B cell (primary cell): ENCODE measurements at regions not wholly inside any gene's neighbourhood (a gene's known extent, or its start where the extent isn't known, plus 50 kb on each side); places are given as distances from the start of the nearest gene placed in this dataset.

Source experiments
- ATAC-seq: fragments of 200-7000 bp; cut with Tn5 transposase; one replicate; pipeline ENCODE4 v1.10.0; 2021; ENCODE audit warnings: low read depth, mild to moderate bottlenecking, moderate number of reproducible peaks, moderate library complexity
- CTCF ChIA-PET: fragments of 350-600 bp; sonication (Branson Sonifier 250); formaldehyde crosslinking; loops from one replicate; lab custom pipeline; 2021; ENCODE audit warnings: antibody characterized with exemption, inconsistent platforms; lab: Charles Lee
- POLR2A ChIA-PET: fragments of 350-600 bp; sonication (Branson Sonifier 250); formaldehyde crosslinking; loops from one replicate; lab custom pipeline; 2021; ENCODE audit warnings: antibody characterized with exemption; lab: Charles Lee
- DNase-seq: peaks from one replicate; pipeline ENCODE4 v3.0.0; 2013
- H2AFZ ChIP-seq: 2 replicates; pipeline ENCODE4 v1.6.1; 2012; ENCODE audit warnings: mild to moderate bottlenecking, low read depth, low read length; ENCODE audit not compliant: insufficient read depth, poor library complexity, severe bottlenecking
- H3K27ac ChIP-seq, 2 donors: 1 replicate in 1 of 2; 2 replicates in 1 of 2; pipeline ENCODE4 v1.5.1; 2012 to 2013; ENCODE audit warnings: low read length in 2 of 2, mild to moderate bottlenecking in 2 of 2, moderate library complexity in 1 of 2
- H3K27me3 ChIP-seq, 4 experiments: fragments of 200-600 bp in 1 of 4; sonication (generic) in 1 of 4; replicated peaks in 1 of 4; 1 replicate in 2 of 4; 2 replicates in 2 of 4; pipeline versions ENCODE4 v1.6.1 to v1.7.0; 2013 to 2016; ENCODE audit warnings: low read length in 3 of 4, mild to moderate bottlenecking in 2 of 4, mixed read lengths in 1 of 4, moderate library complexity in 1 of 4; ENCODE audit not compliant: insufficient read depth in 4 of 4, control insufficient read depth in 3 of 4; ENCODE audit errors: control extremely low read depth in 1 of 4
- H3K36me3 ChIP-seq, 2 experiments: replicated peaks in 1 of 2; 1 replicate in 1 of 2; 2 replicates in 1 of 2; pipeline versions ENCODE4 v1.6.1 to v1.7.1; 2013; ENCODE audit warnings: low read length in 1 of 2; ENCODE audit not compliant: insufficient read depth in 2 of 2, control insufficient read depth in 1 of 2; ENCODE audit errors: control extremely low read depth in 1 of 2, extremely low read depth in 1 of 2
- H3K4me1 ChIP-seq, 2 donors: fragments of 200-600 bp in 1 of 2; sonication (generic) in 1 of 2; 1 replicate in 1 of 2; 2 replicates in 1 of 2; pipeline versions ENCODE4 v1.5.1 to v1.6.1; 2013 to 2017; ENCODE audit warnings: low read length in 2 of 2; ENCODE audit not compliant: control insufficient read depth in 2 of 2, insufficient read depth in 2 of 2
- H3K4me2 ChIP-seq: replicated peaks from 2 replicates; pipeline ENCODE3; 2012; ENCODE audit warnings: mild to moderate bottlenecking, low read depth, low read length; ENCODE audit not compliant: poor library complexity, severe bottlenecking
- H3K4me3 ChIP-seq, 5 experiments: fragments of 200-600 bp in 1 of 5; sonication (generic) in 1 of 5; 1 replicate in 3 of 5; 2 replicates in 2 of 5; pipeline versions ENCODE4 v1.5.1 to v1.7.0; 2011 to 2016; ENCODE audit warnings: low read length in 4 of 5, mild to moderate bottlenecking in 4 of 5, low read depth in 2 of 5, control low read depth in 1 of 5, moderate library complexity in 1 of 5; ENCODE audit not compliant: insufficient read depth in 1 of 5; ENCODE audit errors: control extremely low read depth in 1 of 5, extremely low read depth in 1 of 5
- H3K79me2 ChIP-seq: fragments of 200-600 bp; sonication (generic); one replicate; pipeline ENCODE4 v1.6.0; 2016; ENCODE audit warnings: low read length; ENCODE audit not compliant: control insufficient read depth, insufficient read depth
- H3K9ac ChIP-seq: fragments of 200-600 bp; sonication (generic); 2 replicates; pipeline ENCODE4 v1.6.1; 2017; ENCODE audit warnings: mild to moderate bottlenecking, low read length, moderate library complexity
- H3K9me3 ChIP-seq, 3 donors: one replicate each; pipeline versions ENCODE4 v1.6.1 to v1.7.1; 2013; ENCODE audit warnings: low read length in 2 of 3; ENCODE audit not compliant: control insufficient read depth in 2 of 3, insufficient read depth in 1 of 3; ENCODE audit errors: control extremely low read depth in 1 of 3
- H4K20me1 ChIP-seq: 2 replicates; pipeline ENCODE4 v1.6.0; 2012; ENCODE audit warnings: mild to moderate bottlenecking, low read length; ENCODE audit not compliant: insufficient read depth, control insufficient read depth, poor library complexity, severe bottlenecking
- H3K27ac Mint-ChIP-seq: one replicate; pipeline ENCODE4 v1.8.0; 2021; ENCODE audit warnings: mixed read lengths
- H3K27me3 Mint-ChIP-seq: one replicate; pipeline ENCODE4 v1.8.0; 2021; ENCODE audit warnings: mixed read lengths
- H3K4me1 Mint-ChIP-seq: one replicate; pipeline ENCODE4 v1.8.0; 2021; ENCODE audit warnings: mixed read lengths
- H3K4me3 Mint-ChIP-seq: one replicate; pipeline ENCODE4 v1.8.0; 2021; ENCODE audit warnings: mixed read lengths
- H3K9me3 Mint-ChIP-seq: one replicate; pipeline ENCODE4 v1.8.0; 2022; ENCODE audit warnings: mixed read lengths; ENCODE audit not compliant: insufficient read depth
- EZH2 ChIP-seq: IDR thresholded peaks from 2 replicates; pipeline ENCODE4 v1.6.1; 2012; ENCODE audit warnings: borderline replicate concordance, low read depth, mild to moderate bottlenecking, moderate library complexity, low read length; ENCODE audit not compliant: insufficient read depth, poor library complexity, severe bottlenecking
- WGBS: methylation state at CpG from one replicate; pipeline ENCODE4 v1.1.5; 2013; ENCODE audit warnings: missing lambda C conversion rate; ENCODE audit not compliant: insufficient coverage; 5-methylcytosine and 5-hydroxymethylcytosine counted together
- intact Hi-C: fragments of 100-400 bp; cut with micrococcal nuclease; formaldehyde crosslinking; loops from one replicate; pipeline ENCODE4 v1.10.0; 2022
- TF ChIP-seq, protein P1 (sequence below): fragments of 200-600 bp; IDR thresholded peaks from one replicate; pipeline ENCODE4 v1.8.0; 2022; ENCODE audit warnings: antibody characterized with exemption, mild to moderate bottlenecking

DNA sequence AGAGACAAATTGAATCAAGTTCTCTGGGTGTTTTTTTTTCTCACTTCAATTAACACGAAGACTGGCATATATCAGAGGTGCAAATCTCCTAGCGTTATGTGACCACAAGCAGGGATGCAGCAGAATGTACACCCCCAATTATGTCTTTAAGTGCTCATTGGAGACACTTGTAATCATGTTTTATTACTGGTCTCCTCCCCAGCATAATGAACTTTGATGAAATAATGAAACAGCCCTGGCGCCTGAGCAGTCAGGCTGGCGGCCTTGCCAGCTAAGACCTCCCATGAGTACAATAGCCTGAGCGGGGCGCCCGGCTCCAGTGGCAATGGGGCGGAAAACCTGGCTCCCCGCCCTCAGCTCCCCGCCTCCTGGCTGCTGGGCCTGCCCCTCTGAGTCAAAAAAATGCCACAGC is 209.4 kb upstream of the MSX2 start:
- intact Hi-C loops, result no loop called here
- no peak overlapping the region for H2AFZ ChIP-seq
- WGBS, result 92% methylated on average over 8 of the region's 10 CpGs

GRCh38 chr5:174516741-174517140 is 207.6 kb upstream of the MSX2 start:
- Mint-ChIP-seq H3K9me3 (peaks cover 6% of the 10 kb centered on the region), H3K4me3 (no peak overlapping the region), H3K27ac (no peak overlapping the region), H3K27me3 (no peaks in the 10 kb centered on the region), H3K4me1 (no peaks in the 10 kb centered on the region)
- TF ChIP-seq EZH2, result no peak
- TF ChIP-seq, protein P1, sequence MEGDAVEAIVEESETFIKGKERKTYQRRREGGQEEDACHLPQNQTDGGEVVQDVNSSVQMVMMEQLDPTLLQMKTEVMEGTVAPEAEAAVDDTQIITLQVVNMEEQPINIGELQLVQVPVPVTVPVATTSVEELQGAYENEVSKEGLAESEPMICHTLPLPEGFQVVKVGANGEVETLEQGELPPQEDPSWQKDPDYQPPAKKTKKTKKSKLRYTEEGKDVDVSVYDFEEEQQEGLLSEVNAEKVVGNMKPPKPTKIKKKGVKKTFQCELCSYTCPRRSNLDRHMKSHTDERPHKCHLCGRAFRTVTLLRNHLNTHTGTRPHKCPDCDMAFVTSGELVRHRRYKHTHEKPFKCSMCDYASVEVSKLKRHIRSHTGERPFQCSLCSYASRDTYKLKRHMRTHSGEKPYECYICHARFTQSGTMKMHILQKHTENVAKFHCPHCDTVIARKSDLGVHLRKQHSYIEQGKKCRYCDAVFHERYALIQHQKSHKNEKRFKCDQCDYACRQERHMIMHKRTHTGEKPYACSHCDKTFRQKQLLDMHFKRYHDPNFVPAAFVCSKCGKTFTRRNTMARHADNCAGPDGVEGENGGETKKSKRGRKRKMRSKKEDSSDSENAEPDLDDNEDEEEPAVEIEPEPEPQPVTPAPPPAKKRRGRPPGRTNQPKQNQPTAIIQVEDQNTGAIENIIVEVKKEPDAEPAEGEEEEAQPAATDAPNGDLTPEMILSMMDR, result no peak
- ChIA-PET CTCF (no interaction called here), POLR2A (no interaction called here)
- no peak for DNase-seq
- Histone ChIP-seq H3K4me2 (no peak overlapping the region), H3K27me3 (no peaks in the 10 kb centered on the region), H3K36me3 (no peaks in the 10 kb centered on the region), H2AFZ (no peak overlapping the region), H4K20me1 (no peaks in the 10 kb centered on the region), H3K4me1 (no peaks in the 10 kb centered on the region), H3K79me2 (no peaks in the 10 kb centered on the region), H3K9ac (no peak overlapping the region), H3K4me3 (no peak overlapping the region), H3K27ac (no peak overlapping the region), H3K9me3 (peaks cover 0 to 16% (median 0%) of the 10 kb centered on the region in 3 donors)
- no peak for ATAC-seq
- WGBS, result no CpG with 5 or more reads among the region's 1 CpG
- intact Hi-C loops, result no loop called here

More for the DNA sequence above, 209.4 kb upstream of the MSX2 start:
- ChIA-PET CTCF (no interaction called here), POLR2A (no interaction called here)
- no peak overlapping the region for H3K4me2 ChIP-seq
- no peak overlapping the region for H3K4me3 Mint-ChIP-seq
- no peaks in the 10 kb centered on the region for H3K79me2 ChIP-seq
- H3K27me3 ChIP-seq, result no peaks in the 10 kb centered on the region
- H4K20me1 ChIP-seq, result no peaks in the 10 kb centered on the region
- H3K27ac Mint-ChIP-seq, result no peak overlapping the region
- H3K9me3 Mint-ChIP-seq, result peaks cover 9% of the 10 kb centered on the region
- no peak overlapping the region for H3K4me3 ChIP-seq
- no peaks in the 10 kb centered on the region for H3K27me3 Mint-ChIP-seq
- DNase-seq, result no peak
- no peak overlapping the region for H3K27ac ChIP-seq
- H3K4me1 Mint-ChIP-seq, result no peaks in the 10 kb centered on the region
- no peaks in the 10 kb centered on the region for H3K4me1 ChIP-seq
- no peak overlapping the region for H3K9ac ChIP-seq
- ATAC-seq, result no peak
- no peaks in the 10 kb centered on the region for H3K36me3 ChIP-seq
- TF ChIP-seq, protein P1, result no peak
- no peak for TF ChIP-seq EZH2
- H3K9me3 ChIP-seq, result peaks cover 0 to 16% (median 0%) of the 10 kb centered on the region in 3 donors
